ENCODE measurements at regions not wholly inside any gene's neighbourhood (a gene's known extent, or its start where the extent isn't known, plus 50 kb on each side); places are given as distances from the start of the nearest gene placed in this dataset.

DNA sequence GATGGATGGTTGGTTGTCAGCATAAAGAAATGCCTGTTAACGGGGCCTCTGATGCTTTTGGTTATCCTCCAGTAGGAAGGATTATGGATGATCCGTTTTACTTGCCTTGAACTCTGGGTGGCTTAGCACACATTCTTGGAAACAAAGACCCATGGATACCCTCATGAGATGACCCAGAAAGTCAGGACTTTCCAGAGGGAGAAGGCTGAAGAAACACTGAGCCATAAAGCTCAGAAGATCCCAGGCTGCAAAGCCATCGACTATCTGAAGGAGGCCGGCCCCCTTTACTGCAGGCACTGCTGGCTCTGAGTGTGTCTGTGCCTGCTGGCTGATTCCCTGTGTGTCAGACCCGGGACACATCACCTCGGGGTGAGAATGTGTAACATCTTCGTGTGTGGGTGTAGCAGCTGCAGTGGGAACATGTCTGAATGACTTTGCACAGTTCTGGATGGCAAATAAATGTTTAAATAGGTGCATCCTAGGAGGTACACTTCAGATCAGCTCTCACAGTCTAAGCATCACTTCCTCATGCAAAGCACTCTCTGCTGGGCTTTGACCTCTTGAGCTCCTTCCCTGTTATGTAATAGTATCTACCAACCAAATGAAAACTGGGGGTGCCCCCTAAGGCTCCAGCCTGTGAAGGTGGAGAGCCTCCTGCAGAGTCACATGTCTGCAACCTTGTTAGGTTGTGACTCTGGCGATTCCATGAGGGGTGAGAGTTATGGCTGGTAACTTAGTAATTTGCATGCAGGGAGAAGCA is 1084.9 kb downstream of the TBC1D22A start:
- DNase-seq (ENCODE audit: low spot score) (no peak), ATAC-seq (ENCODE audit: low FRiP score) (no peak)
- TF ChIP-seq, protein P1, sequence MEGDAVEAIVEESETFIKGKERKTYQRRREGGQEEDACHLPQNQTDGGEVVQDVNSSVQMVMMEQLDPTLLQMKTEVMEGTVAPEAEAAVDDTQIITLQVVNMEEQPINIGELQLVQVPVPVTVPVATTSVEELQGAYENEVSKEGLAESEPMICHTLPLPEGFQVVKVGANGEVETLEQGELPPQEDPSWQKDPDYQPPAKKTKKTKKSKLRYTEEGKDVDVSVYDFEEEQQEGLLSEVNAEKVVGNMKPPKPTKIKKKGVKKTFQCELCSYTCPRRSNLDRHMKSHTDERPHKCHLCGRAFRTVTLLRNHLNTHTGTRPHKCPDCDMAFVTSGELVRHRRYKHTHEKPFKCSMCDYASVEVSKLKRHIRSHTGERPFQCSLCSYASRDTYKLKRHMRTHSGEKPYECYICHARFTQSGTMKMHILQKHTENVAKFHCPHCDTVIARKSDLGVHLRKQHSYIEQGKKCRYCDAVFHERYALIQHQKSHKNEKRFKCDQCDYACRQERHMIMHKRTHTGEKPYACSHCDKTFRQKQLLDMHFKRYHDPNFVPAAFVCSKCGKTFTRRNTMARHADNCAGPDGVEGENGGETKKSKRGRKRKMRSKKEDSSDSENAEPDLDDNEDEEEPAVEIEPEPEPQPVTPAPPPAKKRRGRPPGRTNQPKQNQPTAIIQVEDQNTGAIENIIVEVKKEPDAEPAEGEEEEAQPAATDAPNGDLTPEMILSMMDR (IDR thresholded peaks at IDR 0.05): no peak

DNA sequence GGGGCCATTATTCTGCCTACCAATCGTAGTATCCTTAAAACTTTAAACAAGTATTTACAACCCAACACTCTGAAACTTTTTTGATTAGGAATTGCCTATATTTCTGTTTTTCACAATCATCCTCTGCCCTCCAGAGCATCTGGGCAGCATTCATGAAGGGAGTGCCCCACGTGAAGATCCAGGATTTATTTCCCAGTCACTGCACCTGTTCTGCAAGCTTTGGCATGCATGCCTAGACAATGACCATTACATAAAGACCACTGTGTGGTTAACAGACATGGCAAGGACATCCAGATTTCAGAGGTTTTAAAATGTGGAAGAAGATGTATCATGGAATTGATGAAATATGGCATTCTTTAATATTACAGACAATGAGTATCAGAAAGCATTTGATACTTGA is 1083.8 kb downstream of the TBC1D22A start:
- no peak for DNase-seq (ENCODE audit: low spot score)
- TF ChIP-seq, protein P1 (IDR thresholded peaks at IDR 0.05): no peak
- ATAC-seq (ENCODE audit: low FRiP score): no peak

DNA sequence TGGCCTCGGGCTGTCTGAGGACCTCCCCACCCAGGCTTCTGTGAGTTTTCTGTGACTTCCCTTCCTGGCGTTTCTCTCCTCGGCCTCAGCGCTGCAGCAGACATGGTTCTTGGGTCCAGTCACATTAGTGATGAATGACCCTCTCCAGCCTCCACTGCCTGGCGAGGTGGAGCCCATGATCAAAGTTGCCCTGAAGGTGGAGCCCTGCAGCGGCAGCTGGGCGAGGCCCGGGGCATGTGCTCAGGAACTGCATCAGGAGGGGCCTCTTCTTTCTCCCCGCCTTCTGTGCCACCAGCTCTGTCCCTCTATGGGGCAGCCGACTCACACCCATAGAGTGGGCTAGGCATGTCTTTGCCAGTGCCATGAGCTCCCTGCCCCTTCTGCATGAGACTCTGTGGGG is 1079.7 kb downstream of the TBC1D22A start:
- TF ChIP-seq, protein P1 (IDR thresholded peaks at IDR 0.05): no peak
- ATAC-seq (ENCODE audit: low FRiP score) (no peak), DNase-seq (ENCODE audit: low spot score) (no peak)

DNA sequence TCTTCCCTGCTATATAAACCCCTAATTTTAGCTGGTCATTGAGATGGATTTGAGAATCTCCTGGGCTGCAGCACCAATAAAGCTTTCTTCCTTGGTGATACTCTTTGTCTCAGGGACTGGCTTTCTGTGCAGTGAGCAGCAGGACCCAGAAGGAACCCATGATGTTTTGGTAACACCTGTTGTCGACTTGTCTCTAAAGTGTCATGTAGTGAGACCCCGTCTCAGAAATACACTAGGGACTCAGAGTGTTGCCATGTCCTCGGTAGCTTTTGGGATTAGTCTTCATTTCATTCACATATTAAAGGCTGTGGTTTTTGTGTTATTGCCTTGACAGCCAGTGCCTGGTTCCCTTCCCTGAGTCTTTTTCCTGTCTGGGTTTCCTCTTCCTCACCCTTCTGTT is 1078.7 kb downstream of the TBC1D22A start:
- no peak for ATAC-seq (ENCODE audit: low FRiP score)
- TF ChIP-seq, protein P1 (IDR thresholded peaks at IDR 0.05): no peak
- no peak for DNase-seq (ENCODE audit: low spot score)

DNA sequence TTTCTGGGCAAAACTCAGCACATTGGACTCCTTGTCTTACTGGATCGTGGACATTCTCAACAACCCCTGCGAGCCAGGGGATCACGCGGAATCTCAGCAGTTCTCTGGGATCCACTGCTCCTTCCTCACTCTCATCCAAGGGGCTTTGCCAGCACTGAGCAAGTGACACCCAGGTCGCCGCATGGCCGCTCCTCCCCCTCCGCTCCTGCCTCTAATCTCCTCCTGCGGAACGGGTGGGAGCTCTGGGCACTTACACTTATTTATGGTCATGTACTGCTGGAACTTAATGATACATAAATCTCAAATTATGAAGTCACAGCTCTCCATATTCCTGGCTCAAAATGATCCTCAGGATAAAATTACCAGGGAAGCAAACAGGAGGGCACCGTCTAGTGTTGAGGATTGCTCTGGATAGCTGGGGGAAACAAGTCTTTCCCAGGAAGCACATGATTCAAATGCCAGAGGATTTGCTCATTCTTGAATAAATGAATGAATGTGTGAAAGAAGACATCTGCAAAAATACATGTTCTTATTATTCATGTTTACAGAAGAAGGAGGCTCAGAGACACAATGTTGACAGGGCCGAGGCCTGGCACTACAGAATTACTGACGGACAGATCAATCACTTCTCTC is 1077.3 kb downstream of the TBC1D22A start:
- TF ChIP-seq, protein P1 (IDR thresholded peaks at IDR 0.05): no peak

DNA sequence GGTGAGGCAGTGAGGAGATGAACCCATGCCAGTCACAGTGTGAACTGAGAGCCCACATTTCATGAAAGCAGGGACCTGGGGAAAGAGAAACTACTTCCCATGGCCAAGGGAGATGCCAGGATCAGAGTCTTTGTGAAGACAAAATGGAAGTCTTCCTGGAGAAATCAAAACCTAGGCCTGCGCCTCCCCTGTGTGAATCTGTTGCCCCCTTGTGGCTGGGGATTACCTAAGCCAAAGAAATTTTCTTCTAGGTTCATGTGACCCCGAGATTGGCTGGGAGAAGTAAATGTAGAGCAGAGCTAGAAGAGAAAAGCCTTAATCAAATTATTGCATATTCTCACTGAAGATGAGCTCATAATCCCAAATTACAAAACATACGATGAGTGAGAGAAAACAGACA is 1075.3 kb downstream of the TBC1D22A start:
- TF ChIP-seq, protein P1 (IDR thresholded peaks at IDR 0.05): no peak

More for the DNA sequence above, 1077.3 kb downstream of the TBC1D22A start:
- ATAC-seq (ENCODE audit: low FRiP score) (no peak), DNase-seq (ENCODE audit: low spot score) (no peak)

DNA sequence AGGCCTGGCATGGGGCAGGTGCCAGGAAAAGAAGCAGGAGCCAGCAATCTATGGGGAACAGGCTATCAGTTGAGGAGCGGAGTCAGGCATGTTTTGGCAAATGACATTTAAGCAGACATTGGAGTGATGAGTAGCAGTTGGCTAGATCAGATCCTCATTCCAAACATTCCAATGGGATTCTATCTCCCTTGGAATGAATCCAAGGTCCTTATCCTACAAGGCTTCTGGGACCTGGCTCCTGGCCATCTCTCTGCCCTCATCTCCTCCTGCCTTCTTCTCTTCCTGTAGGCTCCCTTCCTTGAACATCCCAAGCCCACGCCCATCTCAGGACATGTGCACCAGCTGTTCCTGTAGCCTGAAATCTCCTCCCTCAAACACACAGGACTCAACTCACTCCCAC is 1074.5 kb downstream of the TBC1D22A start:
- DNase-seq (ENCODE audit: low spot score) (no peak), ATAC-seq (ENCODE audit: low FRiP score) (no peak)
- TF ChIP-seq, protein P1 (IDR thresholded peaks at IDR 0.05): no peak

More for the DNA sequence above, 1075.3 kb downstream of the TBC1D22A start:
- DNase-seq (ENCODE audit: low spot score) (no peak), ATAC-seq (ENCODE audit: low FRiP score) (no peak)

Data from omental fat pad (tissue), 3 donors.